Subcutaneous abdominal adipose tissue (tissue), 5 donors: ENCODE measurements at regions not wholly inside any gene's neighbourhood (a gene's known extent, or its start where the extent isn't known, plus 50 kb on each side); places are given as distances from the start of the nearest gene placed in this dataset.
"Not testable (repeated sequence)": the region's sequence is repeated elsewhere in the genome, so short reads cannot be mapped to it uniquely, and the experiment has no call there.

Source experiments
- H3K27ac ChIP-seq: one replicate; pipeline ENCODE4 v1.7.0; 2013; ENCODE audit warnings: low read depth, mild to moderate bottlenecking, inconsistent platforms, low read length, moderate library complexity
- H3K27me3 ChIP-seq, 5 donors: one replicate each; pipeline ENCODE4 v1.7.0; 2013; ENCODE audit warnings: low read length in 5 of 5, inconsistent platforms in 1 of 5; ENCODE audit not compliant: control insufficient read depth in 5 of 5, insufficient read depth in 4 of 5
- H3K36me3 ChIP-seq, 5 donors: one replicate each; pipeline ENCODE4 v1.7.0; 2013; ENCODE audit warnings: low read length in 5 of 5; ENCODE audit not compliant: control insufficient read depth in 5 of 5, insufficient read depth in 5 of 5
- H3K4me1 ChIP-seq, 5 donors: one replicate each; pipeline ENCODE4 v1.7.0; 2013; ENCODE audit warnings: low read length in 5 of 5, mild to moderate bottlenecking in 3 of 5, moderate library complexity in 1 of 5; ENCODE audit not compliant: control insufficient read depth in 5 of 5, insufficient read depth in 5 of 5
- H3K4me3 ChIP-seq, 5 donors: one replicate each; pipeline ENCODE4 v1.7.0; 2013; ENCODE audit warnings: low read length in 5 of 5, low read depth in 1 of 5
- H3K9ac ChIP-seq, 5 donors: one replicate each; pipeline ENCODE4 v1.7.0; 2013; ENCODE audit warnings: low read length in 5 of 5, mild to moderate bottlenecking in 4 of 5, moderate library complexity in 3 of 5
- H3K9me3 ChIP-seq, 5 donors: one replicate each; pipeline ENCODE4 v1.7.0; 2013; ENCODE audit warnings: low read length in 5 of 5; ENCODE audit not compliant: control insufficient read depth in 5 of 5
- donor health status: healthy.
- donor health status: healthy.
- donor health status: healthy.
- donor health status: healthy.
- donor health status: healthy.

DNA sequence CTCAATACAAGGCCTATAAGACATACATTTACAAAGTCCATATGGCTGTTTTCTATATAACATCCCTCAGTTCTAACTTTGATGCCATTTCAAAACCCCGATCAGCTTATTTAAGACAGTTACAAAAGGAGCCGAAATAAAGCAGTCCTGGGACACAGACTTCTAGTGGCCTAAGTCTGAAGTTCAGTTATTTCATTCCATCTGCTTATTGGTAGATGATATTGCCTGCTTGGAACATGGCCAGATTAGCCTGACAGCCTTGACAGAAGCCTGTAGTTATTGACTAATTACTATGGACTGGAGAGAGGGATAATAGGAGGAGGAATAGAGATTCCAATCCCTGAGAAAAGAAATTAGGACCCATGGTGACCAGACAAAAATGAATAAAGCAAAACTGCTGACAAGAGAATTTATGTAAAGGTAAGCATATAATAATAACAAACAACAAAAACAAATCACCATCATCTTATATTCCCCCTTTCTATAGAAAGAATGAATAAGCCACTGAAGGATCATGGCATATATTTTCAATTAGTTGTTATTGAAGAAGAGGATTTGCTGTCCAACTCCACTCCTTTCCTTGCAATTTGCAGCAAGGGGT lies 206.3 kb upstream of the TOM1L1 start:
- H3K27me3 ChIP-seq: no peaks in the 10 kb centered on the region
- peaks cover 0 to 3% (median 0%) of the 10 kb centered on the region in 5 donors for H3K9me3 ChIP-seq
- H3K36me3 ChIP-seq: no peaks in the 10 kb centered on the region
- no peaks in the 10 kb centered on the region for H3K4me1 ChIP-seq
- H3K4me3 ChIP-seq: no peak overlapping the region
- H3K9ac ChIP-seq: no peak overlapping the region
- no peak overlapping the region for H3K27ac ChIP-seq

GRCh38 chr17:54712798-54713197 lies 187.9 kb upstream of the TOM1L1 start:
- H3K36me3 ChIP-seq, H3K9me3 ChIP-seq: not testable (repeated sequence)

DNA sequence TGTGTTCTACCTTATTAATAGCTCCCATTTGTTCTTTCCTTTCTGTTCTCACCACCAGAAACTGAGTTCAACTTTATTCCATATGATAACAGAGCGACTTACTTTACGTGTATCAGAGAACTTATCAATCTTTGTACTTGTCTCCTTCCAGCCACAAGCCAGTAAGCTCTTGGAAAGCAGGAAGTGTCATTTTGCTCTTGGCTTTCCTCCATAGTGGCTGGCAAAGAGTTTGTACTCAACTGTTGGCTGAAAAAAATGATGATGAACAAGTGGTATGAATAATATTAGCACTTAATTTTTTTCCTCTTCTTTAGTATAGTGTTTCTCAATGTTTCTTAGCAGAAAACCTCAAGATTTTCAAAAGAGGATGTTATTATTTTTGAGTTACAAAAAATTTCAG lies 182.4 kb upstream of the TOM1L1 start:
- Histone ChIP-seq H3K4me3 (no peak overlapping the region), H3K36me3 (no peaks in the 10 kb centered on the region), H3K9ac (no peak overlapping the region), H3K27ac (no peak overlapping the region), H3K9me3 (peaks cover 0 to 6% (median 0%) of the 10 kb centered on the region in 5 donors), H3K4me1 (no peaks in the 10 kb centered on the region), H3K27me3 (no peaks in the 10 kb centered on the region)

More at GRCh38 chr17:54712798-54713197, 187.9 kb upstream of the TOM1L1 start:
- not testable (repeated sequence) for H3K4me1 ChIP-seq, H3K4me3 ChIP-seq, H3K27me3 ChIP-seq, H3K9ac ChIP-seq, H3K27ac ChIP-seq

DNA sequence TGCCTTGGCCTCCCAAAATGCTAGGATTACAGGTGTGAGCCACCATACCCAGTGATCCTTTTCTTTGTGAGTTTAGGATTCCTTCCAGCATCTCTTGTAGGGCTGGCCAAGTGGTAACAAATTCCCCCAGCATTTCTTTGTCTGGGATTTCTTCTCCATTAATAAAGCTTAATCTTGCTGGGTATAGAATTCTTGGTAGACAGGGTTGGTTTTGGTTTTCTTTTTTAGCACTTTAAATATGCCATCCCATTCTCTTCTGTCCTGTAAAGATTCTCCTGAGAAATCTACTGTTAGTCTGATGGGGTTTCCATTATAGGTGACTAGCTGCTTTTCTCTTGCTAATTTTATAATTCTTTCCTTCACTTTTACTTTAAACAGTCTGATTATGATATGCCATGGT lies 173.0 kb upstream of the TOM1L1 start:
- no peak overlapping the region for H3K9ac ChIP-seq
- no peaks in the 10 kb centered on the region for H3K36me3 ChIP-seq
- peaks cover 5 to 43% (median 36%) of the 10 kb centered on the region in 5 donors for H3K9me3 ChIP-seq
- H3K27ac ChIP-seq: no peak overlapping the region
- no peaks in the 10 kb centered on the region for H3K27me3 ChIP-seq
- no peak overlapping the region for H3K4me3 ChIP-seq
- H3K4me1 ChIP-seq: no peaks in the 10 kb centered on the region

GRCh38 chr17:54736573-54736972 lies 164.1 kb upstream of the TOM1L1 start:
- Histone ChIP-seq H3K4me3 (no peak overlapping the region), H3K4me1 (no peaks in the 10 kb centered on the region), H3K36me3 (no peaks in the 10 kb centered on the region), H3K9me3 (peaks cover 0 to 11% (median 5%) of the 10 kb centered on the region in 5 donors), H3K27ac (no peak overlapping the region), H3K9ac (no peak overlapping the region), H3K27me3 (no peaks in the 10 kb centered on the region)

- H3K27me3 ChIP-seq: no peaks in the 10 kb centered on the region
- no peaks in the 10 kb centered on the region for H3K36me3 ChIP-seq
- no peak overlapping the region for H3K9ac ChIP-seq
- H3K4me1 ChIP-seq: no peaks in the 10 kb centered on the region
- no peak overlapping the region for H3K27ac ChIP-seq
- H3K9me3 ChIP-seq: peaks cover 0 to 3% (median 0%) of the 10 kb centered on the region in 5 donors
- H3K4me3 ChIP-seq: no peak overlapping the region
Observed at GRCh38 chr17:54738496-54738895, 162.2 kb upstream of the TOM1L1 start.

DNA sequence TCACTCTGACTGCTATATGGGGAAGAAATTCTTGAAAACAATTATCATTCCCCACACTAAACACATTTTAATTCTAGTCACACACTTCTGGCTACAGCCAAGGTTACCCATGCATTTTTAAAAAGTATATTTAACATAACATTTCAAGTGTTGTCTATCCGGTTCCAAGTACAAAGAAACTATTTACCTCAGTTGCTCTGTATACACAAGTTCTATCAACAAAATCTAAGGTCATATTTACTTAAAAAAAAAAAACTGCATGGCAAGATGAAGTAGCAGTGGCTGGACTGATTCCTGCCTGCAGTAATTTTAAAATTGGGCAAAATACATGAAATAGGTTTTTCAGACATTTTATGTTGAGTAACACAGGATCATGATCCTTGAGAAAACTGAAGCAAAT lies 155.9 kb upstream of the TOM1L1 start:
- H3K4me3 ChIP-seq: no peak overlapping the region
- H3K27me3 ChIP-seq: no peaks in the 10 kb centered on the region
- no peak overlapping the region for H3K9ac ChIP-seq
- no peaks in the 10 kb centered on the region for H3K36me3 ChIP-seq
- no peaks in the 10 kb centered on the region for H3K4me1 ChIP-seq
- peaks cover 0 to 20% (median 19%) of the 10 kb centered on the region in 5 donors for H3K9me3 ChIP-seq
- no peak overlapping the region for H3K27ac ChIP-seq

DNA sequence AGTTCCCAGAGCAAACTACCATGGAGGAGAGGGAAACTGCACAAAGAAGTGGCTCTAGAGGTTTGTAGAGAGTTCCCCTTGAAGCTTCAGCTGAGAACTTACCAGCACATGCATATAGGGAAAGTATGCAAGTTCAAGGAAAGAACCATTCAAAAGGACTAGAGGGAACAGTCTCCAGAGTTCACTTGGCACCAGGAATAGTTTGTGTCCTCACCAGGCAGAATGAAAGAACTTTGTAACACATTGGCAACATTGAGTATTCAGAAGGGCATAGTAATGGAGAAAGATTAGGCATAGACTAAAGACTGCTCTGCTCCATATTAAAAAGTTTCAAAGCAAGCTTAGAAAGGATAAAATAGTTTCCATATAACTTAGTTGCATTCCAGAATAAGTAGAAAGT lies 155.4 kb upstream of the TOM1L1 start:
- no peaks in the 10 kb centered on the region for H3K4me1 ChIP-seq
- peaks cover 0 to 20% (median 19%) of the 10 kb centered on the region in 5 donors for H3K9me3 ChIP-seq
- no peak overlapping the region for H3K9ac ChIP-seq
- H3K36me3 ChIP-seq: no peaks in the 10 kb centered on the region
- H3K4me3 ChIP-seq: no peak overlapping the region
- no peak overlapping the region for H3K27ac ChIP-seq
- no peaks in the 10 kb centered on the region for H3K27me3 ChIP-seq

DNA sequence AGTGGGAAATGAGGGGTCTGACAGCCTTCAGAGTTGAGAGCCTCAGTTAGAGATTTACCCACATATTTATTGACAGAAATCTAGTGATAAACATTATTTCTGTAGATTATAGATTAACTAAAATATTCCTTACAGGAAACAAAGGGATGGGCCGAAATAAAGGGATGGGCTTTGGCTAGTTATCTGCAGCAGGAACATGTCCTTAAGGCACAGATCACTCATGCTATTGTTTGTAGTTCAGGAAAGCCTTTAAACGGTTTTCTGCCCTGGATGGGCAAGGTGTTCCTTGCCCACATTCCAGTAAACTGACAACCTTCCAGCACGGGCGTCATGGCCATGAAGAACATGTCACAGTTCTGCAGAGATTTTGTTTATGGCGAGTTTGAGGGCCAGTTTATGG lies 154.8 kb upstream of the TOM1L1 start:
- Histone ChIP-seq H3K4me1 (no peaks in the 10 kb centered on the region), H3K27me3 (no peaks in the 10 kb centered on the region), H3K9ac (no peak overlapping the region), H3K4me3 (no peak overlapping the region), H3K9me3 (peaks cover 0 to 20% (median 19%) of the 10 kb centered on the region in 5 donors), H3K27ac (no peak overlapping the region), H3K36me3 (no peaks in the 10 kb centered on the region)

DNA sequence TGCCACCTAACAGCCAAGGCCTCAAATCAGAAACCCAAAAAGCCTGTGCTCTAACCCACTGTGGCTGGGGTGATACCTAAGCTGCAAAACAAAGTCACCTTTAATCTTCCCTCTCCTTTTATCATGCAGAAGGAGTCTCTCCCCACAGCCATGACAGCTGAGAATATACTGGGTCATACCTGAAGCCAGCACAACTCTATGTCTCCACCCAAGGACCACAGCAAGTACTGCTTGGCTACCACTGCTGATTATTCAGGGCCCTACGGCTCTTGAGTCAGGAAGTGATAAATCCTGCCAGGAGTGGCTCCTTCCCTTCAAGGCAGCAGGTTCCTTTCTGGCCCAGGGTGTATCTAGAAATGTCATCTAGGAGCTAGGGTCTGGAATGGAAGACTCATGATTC lies 151.5 kb upstream of the TOM1L1 start:
- Histone ChIP-seq H3K4me1 (no peaks in the 10 kb centered on the region), H3K9me3 (peaks cover 0 to 20% (median 19%) of the 10 kb centered on the region in 5 donors)

More for the DNA sequence above, 151.5 kb upstream of the TOM1L1 start:
- H3K4me3 ChIP-seq: no peak overlapping the region
- no peaks in the 10 kb centered on the region for H3K36me3 ChIP-seq
- no peaks in the 10 kb centered on the region for H3K27me3 ChIP-seq
- H3K9ac ChIP-seq: no peak overlapping the region
- H3K27ac ChIP-seq: no peak overlapping the region
